ENCODE measurements at regions not wholly inside any gene's neighbourhood (a gene's known extent, or its start where the extent isn't known, plus 50 kb on each side); places are given as distances from the start of the nearest gene placed in this dataset.

DNA sequence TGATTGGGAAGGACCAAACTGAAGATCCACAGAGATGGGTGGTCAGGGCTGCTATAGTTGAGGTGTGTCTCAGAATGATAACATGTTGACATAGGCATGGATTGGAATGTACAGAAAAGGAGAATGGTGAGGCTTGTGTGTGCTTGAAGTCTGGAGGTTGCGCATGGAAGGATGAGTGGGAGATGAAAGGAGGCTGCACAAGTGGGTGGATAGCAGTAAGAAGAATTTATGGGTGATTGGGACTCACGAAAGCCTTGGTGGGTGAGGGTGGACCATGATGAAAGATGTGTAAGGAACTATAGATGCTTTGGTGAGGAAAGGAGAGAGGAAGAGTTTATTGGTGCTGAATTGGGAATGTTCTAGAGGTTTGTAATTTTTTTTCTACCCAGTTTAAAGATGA, 1287.7 kb downstream of the UQCRFS1 start:
- no peak for TF ChIP-seq POLR2AphosphoS5 (IDR thresholded peaks at IDR 0.05; ENCODE audit: low read depth, low read length)
- TF ChIP-seq POLR2A (IDR thresholded peaks at IDR 0.05; ENCODE audit: low read depth, low read length) = no peak

All from GM12891 (cell line).